ENCODE measurements at regions not wholly inside any gene's neighbourhood (a gene's known extent, or its start where the extent isn't known, plus 50 kb on each side); places are given as distances from the start of the nearest gene placed in this dataset.
"Not testable (repeated sequence)": the region's sequence is repeated elsewhere in the genome, so short reads cannot be mapped to it uniquely, and the experiment has no call there.

DNA sequence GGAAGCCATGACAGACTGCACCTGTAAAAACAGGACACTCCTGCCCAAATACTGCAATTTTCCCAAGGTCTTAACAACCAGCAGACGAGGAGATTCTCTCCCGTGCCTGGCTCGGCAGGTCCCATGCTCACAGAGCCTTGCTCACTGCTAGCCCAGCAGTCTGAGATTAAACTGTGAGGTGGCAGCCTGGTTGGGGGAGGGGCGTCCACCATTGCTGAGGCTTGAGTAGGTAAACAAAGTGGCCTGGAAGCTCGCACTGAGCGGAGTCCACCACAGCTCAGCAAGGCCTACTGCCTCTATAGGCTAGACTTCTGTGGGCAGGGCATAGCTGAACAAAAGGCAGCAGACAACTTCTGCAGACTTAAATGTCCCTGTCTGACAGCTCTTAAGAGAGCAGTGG lies 80.3 kb downstream of the ANXA5 start:
- H3K9me3 Mint-ChIP-seq; H3K4me1 Mint-ChIP-seq; POLR2A ChIA-PET; DNase-seq; CTCF ChIA-PET; H3K27ac Mint-ChIP-seq; H3K36me3 Mint-ChIP-seq (ENCODE audit: low read depth); H3K4me3 Mint-ChIP-seq: not testable (repeated sequence)
- peaks cover 36% of the 10 kb centered on the region for H3K27me3 Mint-ChIP-seq

DNA sequence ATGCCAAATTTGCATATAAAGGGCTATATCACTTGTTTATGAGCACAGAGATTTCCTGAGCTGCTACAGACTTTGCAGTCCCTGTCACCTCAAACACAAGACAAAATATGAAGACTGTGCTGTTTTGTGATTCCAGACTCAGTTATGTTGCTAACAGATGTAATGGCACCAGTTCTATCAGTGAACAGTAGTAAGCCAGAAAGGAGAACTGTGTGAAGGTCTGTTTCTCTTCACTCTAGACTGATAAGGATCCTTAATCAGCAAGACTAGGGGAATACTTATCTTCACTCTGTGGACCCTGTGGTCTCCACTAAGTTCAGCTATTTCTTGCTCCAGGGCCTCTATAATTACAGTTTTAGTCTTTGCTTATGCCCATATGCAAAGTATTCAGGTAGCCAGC lies 82.7 kb downstream of the ANXA5 start:
- POLR2A ChIA-PET = no interaction called here
- Mint-ChIP-seq H3K36me3 (ENCODE audit: low read depth) (no peaks in the 10 kb centered on the region), H3K4me1 (no peaks in the 10 kb centered on the region), H3K4me3 (no peak overlapping the region), H3K27me3 (peaks cover 23% of the 10 kb centered on the region), H3K27ac (no peak overlapping the region), H3K9me3 (no peaks in the 10 kb centered on the region)
- no peak for DNase-seq
- CTCF ChIA-PET = no interaction called here

DNA sequence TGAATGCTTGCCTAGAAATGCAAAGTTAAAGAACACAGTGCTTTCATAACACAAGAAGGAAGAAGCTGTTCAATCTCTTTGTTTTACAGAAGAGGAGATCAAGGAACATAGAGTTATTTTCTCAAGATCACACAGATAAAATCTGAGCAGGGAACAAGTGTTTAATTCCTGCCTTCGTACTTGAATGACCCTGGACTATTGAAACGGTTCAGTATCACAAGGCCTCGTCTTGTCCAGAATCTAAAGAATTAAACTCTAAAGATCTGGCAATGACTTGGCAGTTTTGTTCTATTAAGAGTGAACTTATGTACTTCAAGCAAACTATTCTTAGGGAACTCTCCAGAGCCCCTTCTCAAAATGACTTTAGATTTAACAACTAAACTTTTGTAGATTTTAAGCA lies 97.7 kb downstream of the ANXA5 start:
- Mint-ChIP-seq H3K4me1 (peaks cover 5% of the 10 kb centered on the region), H3K27ac (no peak overlapping the region), H3K9me3 (no peaks in the 10 kb centered on the region), H3K27me3 (peaks cover 15% of the 10 kb centered on the region), H3K36me3 (ENCODE audit: low read depth) (no peaks in the 10 kb centered on the region), H3K4me3 (no peak overlapping the region)
- ChIA-PET POLR2A (no interaction called here), CTCF (no interaction called here)
- no peak for DNase-seq

DNA sequence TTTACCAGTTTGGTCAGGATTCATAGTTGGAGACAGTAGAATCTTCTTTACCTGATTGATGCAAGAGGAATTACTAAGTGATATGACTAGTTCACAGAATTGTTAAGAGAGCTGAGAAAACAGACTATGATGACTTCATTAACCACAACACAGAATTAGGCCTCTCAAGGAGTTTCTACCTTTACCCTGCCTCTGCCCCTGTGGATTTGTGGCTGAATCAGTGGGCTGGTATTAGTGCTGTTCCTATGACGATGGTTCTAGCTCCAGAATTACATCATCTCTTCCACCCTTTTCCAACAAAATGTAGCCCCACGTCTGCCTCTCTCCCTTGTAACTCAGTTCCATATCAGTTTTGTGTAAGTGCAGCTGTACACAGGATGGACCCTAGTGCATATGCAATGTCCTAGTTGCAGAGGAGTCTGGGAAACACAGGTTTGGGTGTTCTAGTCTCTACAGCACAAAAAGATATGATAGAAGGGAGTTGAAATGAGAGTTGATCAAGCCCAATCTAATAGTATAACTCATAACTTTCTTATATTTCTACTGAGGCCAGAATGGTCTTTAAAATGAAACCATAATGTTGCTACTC lies 99.3 kb downstream of the ANXA5 start:
- Mint-ChIP-seq H3K9me3 (no peaks in the 10 kb centered on the region), H3K27ac (no peak overlapping the region), H3K4me1 (peaks cover 5% of the 10 kb centered on the region), H3K27me3 (peaks cover 15% of the 10 kb centered on the region), H3K4me3 (no peak overlapping the region), H3K36me3 (ENCODE audit: low read depth) (no peaks in the 10 kb centered on the region)
- ChIA-PET CTCF (no interaction called here), POLR2A (no interaction called here)
- no peak for DNase-seq

DNA sequence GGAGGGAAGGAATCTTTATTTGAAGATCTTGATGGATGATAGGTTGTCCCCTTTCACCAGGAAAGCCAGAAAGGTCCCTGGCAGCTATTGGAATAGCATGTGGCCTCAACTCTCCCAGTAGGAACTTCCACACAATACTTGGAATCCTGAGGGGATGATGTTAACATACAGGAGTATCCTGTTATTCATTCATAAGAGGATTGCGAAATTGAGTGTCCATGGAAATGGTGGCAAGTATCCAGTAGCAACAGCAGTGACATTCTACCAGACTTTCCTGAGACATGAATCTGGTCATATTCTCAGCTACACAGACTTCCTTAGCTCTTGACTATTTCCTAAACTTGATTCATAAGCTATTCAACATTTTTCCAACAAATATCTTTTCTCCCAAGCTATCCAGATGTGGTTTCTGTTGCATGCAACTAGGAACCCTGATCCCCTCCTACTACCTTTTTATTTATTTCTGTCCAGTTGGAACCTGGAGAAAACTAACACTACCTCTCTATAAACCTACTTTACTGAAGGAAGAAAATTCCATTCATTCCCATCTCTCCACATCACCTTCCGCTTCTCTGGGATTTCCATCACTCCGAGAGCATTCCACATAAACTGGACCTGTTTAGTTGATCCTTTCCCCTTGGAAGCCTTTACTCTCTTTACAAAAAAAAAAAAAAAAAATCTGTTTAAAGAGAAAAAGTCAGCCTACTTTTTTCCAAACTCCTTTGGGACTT lies 101.8 kb downstream of the ANXA5 start:
- Mint-ChIP-seq H3K4me1 (peaks cover 5% of the 10 kb centered on the region), H3K4me3 (no peak overlapping the region), H3K27me3 (peaks cover 14% of the 10 kb centered on the region), H3K27ac (no peak overlapping the region), H3K9me3 (no peaks in the 10 kb centered on the region), H3K36me3 (ENCODE audit: low read depth) (no peaks in the 10 kb centered on the region)
- CTCF ChIA-PET = no interaction called here
- no peak for DNase-seq
- POLR2A ChIA-PET = no interaction called here

DNA sequence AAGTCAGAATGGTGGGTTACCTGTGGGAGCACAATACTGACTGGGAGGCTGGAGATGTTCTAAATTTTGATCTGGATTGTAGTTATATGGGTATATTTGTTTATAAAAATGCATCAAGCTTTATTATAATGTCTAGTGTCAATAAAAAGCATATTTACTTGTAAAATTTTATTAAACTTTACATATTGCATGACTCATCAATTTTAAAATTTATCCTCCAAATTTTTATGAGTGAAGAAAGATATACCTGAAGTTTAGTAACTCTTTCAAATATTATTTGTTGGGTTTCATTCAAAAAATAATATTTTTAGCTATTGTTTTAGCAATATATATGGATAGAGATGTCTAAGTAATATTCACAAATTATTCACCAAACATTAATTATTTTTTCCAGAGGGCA lies 103.0 kb downstream of the ANXA5 start:
- CTCF ChIA-PET = no interaction called here

DNA sequence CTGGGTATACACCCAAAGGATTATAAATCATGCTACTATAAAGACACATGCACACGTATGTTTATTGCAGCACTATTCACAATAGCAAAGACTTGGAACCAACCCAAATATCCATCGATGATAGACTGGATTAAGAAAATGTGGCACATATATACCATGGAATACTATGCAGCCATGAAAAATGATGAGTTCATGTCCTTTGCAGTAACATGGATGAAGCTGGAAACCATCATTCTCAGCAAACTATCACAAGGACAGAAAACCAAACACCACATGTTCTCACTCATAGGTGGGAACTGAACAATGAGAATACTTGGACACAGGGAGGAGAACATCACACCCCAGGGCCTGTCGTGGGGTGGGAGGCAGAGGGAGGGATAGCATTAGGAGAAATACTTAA lies 104.5 kb downstream of the ANXA5 start:
- POLR2A ChIA-PET; CTCF ChIA-PET; H3K4me3 Mint-ChIP-seq; H3K27ac Mint-ChIP-seq; H3K4me1 Mint-ChIP-seq; H3K9me3 Mint-ChIP-seq; DNase-seq; H3K36me3 Mint-ChIP-seq (ENCODE audit: low read depth): not testable (repeated sequence)
- H3K27me3 Mint-ChIP-seq = peaks cover 27% of the 10 kb centered on the region

More for the DNA sequence above, 103.0 kb downstream of the ANXA5 start:
- no peak overlapping the region for H3K27ac Mint-ChIP-seq
- no peaks in the 10 kb centered on the region for H3K36me3 Mint-ChIP-seq (ENCODE audit: low read depth)
- H3K4me3 Mint-ChIP-seq = no peak overlapping the region
- POLR2A ChIA-PET = no interaction called here
- peaks cover 5% of the 10 kb centered on the region for H3K4me1 Mint-ChIP-seq
- DNase-seq = no peak
- H3K27me3 Mint-ChIP-seq = peaks cover 13% of the 10 kb centered on the region
- no peaks in the 10 kb centered on the region for H3K9me3 Mint-ChIP-seq

DNA sequence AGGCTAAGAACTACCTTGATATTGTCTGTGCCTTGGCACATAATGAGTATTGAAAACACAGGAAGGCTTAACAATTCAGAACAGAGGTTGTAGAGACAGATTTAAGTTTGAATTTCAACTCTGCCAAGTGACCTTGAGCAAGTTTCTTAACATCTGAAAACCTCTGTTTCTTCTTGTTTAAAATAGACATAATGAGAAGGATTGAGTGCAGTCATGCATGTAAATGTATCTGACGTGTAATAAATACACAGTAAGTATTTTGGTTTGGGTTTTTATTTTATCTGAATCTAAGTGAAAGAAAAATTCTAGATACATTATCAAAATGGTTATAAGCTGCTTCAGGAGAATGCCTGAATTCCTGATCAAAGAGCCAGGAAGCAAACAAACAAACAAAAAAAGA lies 111.9 kb downstream of the ANXA5 start:
- Mint-ChIP-seq H3K27ac (no peak overlapping the region), H3K27me3 (peaks cover 57% of the 10 kb centered on the region), H3K9me3 (no peaks in the 10 kb centered on the region), H3K36me3 (ENCODE audit: low read depth) (no peaks in the 10 kb centered on the region), H3K4me1 (no peaks in the 10 kb centered on the region), H3K4me3 (no peak overlapping the region)
- POLR2A ChIA-PET = no interaction called here
- DNase-seq = no peak
- CTCF ChIA-PET = no interaction called here

DNA sequence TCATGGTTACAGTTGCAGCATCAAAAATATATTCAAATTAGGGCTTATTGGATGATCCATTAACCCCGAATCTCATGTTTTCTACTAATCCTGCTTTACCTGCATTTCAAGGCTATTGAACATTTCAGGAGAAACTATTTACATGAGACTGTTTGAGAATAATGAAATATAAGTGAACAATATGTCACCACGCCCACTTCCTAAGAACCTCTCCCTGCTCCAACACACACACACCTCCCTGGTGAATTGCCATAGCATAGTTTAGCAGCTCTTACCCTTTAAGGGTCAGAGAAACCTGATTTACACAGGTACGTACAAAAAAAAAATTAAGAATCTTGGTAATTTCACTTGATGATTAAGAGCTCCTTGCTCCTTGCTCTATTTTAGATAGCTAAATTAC lies 113.4 kb downstream of the ANXA5 start:
- DNase-seq = no peak
- Mint-ChIP-seq H3K4me3 (no peak overlapping the region), H3K9me3 (no peaks in the 10 kb centered on the region), H3K27ac (no peak overlapping the region), H3K4me1 (no peaks in the 10 kb centered on the region), H3K27me3 (peaks cover 59% of the 10 kb centered on the region), H3K36me3 (ENCODE audit: low read depth) (no peaks in the 10 kb centered on the region)
- CTCF ChIA-PET = interaction anchor here (0.6 kb wide), 1 partner anchor 385 kb away, joined by 3 read pairs; no protein-coding TSS in a partner anchor
- POLR2A ChIA-PET = no interaction called here

DNA sequence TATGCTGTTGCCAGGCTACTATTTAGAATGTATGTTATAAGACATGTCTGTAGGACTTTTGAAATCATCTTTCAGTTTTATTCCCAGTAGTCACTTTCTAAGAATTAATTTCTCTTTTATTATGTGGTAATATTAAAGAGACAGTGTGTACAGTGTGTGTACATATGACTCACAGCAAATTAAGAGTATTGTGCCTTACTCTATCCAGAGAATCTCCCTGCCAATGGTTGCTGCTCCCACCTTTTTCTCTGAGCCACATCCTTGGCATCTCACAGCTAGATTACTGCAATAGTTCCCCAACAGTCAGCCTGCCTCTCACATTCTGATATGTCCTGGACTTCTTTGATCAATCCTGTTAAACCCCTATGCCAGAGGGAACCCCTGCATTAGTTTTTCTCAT lies 114.5 kb downstream of the ANXA5 start:
- H3K9me3 Mint-ChIP-seq = no peaks in the 10 kb centered on the region
- no peaks in the 10 kb centered on the region for H3K4me1 Mint-ChIP-seq
- ChIA-PET POLR2A (no interaction called here), CTCF (no interaction called here)
- no peak overlapping the region for H3K4me3 Mint-ChIP-seq
- H3K27ac Mint-ChIP-seq = no peak overlapping the region
- no peak for DNase-seq
- H3K27me3 Mint-ChIP-seq = peaks cover 52% of the 10 kb centered on the region
- H3K36me3 Mint-ChIP-seq (ENCODE audit: low read depth) = no peaks in the 10 kb centered on the region

DNA sequence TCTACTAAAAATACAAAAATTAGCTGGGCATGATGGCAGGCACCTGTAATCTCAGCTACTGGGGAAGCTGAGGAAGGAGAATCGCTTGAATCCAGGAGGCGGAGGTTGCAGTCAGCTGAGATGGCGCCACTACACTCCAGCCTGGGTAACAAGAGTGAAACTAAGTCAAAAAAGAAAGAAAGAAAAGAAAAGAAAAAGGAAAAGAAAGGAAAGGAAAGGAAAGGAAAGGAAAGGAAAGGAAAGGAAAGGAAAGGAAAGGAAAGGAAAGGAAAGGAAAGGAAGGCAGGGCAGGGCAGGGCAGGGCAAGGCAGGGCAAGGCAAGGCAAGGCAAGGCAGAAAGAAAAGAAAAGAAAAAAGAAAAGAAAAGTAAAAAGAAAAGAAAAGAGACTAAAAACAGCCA lies 121.4 kb downstream of the ANXA5 start:
- POLR2A ChIA-PET; H3K4me3 Mint-ChIP-seq; H3K9me3 Mint-ChIP-seq; H3K27ac Mint-ChIP-seq; CTCF ChIA-PET; H3K36me3 Mint-ChIP-seq (ENCODE audit: low read depth); H3K4me1 Mint-ChIP-seq; DNase-seq: not testable (repeated sequence)
- H3K27me3 Mint-ChIP-seq = peaks cover 20% of the 10 kb centered on the region

DNA sequence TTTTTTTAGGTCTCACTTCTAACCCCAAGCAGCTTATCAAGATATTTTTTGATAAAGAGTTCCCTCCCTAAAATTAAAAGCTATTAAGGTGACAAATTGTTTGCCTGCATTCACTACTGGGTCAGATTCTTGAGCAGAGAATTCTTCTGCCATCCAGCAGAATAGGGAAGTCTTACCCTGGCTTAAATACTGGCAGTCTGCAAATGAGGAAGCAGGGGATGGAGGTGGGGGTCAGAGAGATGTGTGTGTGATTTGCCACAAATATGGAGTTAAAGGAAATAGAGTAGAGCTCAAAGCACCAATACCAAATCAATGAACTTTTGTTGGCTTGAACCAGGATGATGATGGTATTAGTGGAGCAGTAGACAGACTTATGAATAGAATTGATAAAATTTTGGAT lies 122.2 kb downstream of the ANXA5 start:
- CTCF ChIA-PET = no interaction called here
- Mint-ChIP-seq H3K27ac (no peak overlapping the region), H3K4me1 (peaks cover 2% of the 10 kb centered on the region), H3K4me3 (no peak overlapping the region), H3K27me3 (peaks cover 25% of the 10 kb centered on the region), H3K36me3 (ENCODE audit: low read depth) (no peaks in the 10 kb centered on the region), H3K9me3 (no peaks in the 10 kb centered on the region)
- no peak for DNase-seq
- POLR2A ChIA-PET = no interaction called here

DNA sequence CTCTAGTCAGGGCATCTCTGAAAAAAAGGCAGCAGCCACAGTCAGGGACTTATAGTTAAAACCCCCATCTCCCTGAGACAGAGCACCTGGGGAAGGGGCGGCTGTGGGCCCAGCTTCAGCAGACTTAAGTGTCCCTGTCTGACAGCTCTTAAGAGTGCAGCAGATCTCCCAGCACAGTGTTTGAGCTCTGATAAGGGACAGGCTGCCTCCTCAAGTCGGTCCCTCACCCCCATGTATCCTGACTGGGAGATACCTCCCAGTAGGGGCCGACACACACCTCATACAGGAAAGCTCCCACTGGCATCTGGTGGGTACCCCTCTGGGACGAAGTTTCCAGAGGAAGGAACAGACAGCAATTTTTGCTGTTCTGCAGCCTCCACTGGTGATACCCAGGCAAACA lies 129.0 kb downstream of the ANXA5 start:
- no peak for DNase-seq
- Mint-ChIP-seq H3K36me3 (ENCODE audit: low read depth) (no peaks in the 10 kb centered on the region), H3K27ac (no peak overlapping the region), H3K27me3 (peaks cover 30% of the 10 kb centered on the region), H3K9me3 (no peaks in the 10 kb centered on the region), H3K4me1 (peaks cover 2% of the 10 kb centered on the region), H3K4me3 (no peak overlapping the region)
- ChIA-PET POLR2A (no interaction called here), CTCF (no interaction called here)

DNA sequence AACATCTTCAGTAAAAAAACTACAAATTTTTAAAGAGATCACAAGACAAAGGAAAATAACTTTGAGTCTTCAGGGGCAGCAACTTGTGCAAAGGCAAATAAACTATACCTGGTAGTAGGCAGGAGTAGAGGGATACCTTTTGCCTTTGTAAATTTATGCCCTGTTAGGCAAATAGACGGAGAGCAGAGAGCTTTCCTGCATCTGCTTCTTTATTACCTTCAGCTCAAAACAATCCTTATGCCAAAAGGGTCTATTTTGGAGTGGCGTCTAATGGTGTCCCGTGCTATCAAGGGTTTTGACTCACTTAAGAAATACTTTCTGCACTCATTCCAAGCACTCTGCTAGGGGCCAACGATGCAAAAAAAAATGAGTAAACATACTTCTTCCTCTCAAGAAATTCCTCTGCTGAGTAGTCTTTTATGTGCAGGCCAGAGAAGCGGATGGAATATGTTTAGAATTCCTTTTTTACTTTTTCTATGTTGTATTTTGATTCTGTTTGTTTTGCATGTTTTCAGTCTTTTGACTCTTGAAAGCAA lies 131.9 kb downstream of the ANXA5 start:
- Mint-ChIP-seq H3K9me3 (no peaks in the 10 kb centered on the region), H3K4me3 (no peak overlapping the region), H3K4me1 (no peaks in the 10 kb centered on the region), H3K27me3 (peaks cover 34% of the 10 kb centered on the region), H3K27ac (no peak overlapping the region), H3K36me3 (ENCODE audit: low read depth) (no peaks in the 10 kb centered on the region)
- POLR2A ChIA-PET = no interaction called here
- no peak for DNase-seq
- CTCF ChIA-PET = no interaction called here

Data from activated CD4-positive, alpha-beta memory T cell treated with anti-CD3 and anti-CD28 coated beads, Interleukin-2, amount 10 ng/mL, durations not matched to agents 7 days and 5 days (primary cell).